WTC11 (cell line): ENCODE measurements at regions not wholly inside any gene's neighbourhood (a gene's known extent, or its start where the extent isn't known, plus 50 kb on each side); places are given as distances from the start of the nearest gene placed in this dataset.

Experiments
- CREM ChIP-seq: sonication (generic); formaldehyde crosslinking; IDR thresholded peaks from 2 replicates; pipeline ENCODE4 v1.8.1; 2022; ENCODE audit warnings: mild to moderate bottlenecking, missing genetic modification reagents, moderate library complexity
- CTCF ChIP-seq: fragments of 200-600 bp; IDR thresholded peaks from 2 replicates; pipeline ENCODE4 v1.8.0; 2022; ENCODE audit warnings: antibody characterized with exemption
- TP53 ChIP-seq: sonication (generic); formaldehyde crosslinking; IDR thresholded peaks from 2 replicates; pipeline ENCODE4 v1.8.1; 2023; ENCODE audit warnings: mild to moderate bottlenecking, missing genetic modification reagents
- ZNF232 ChIP-seq: sonication (generic); formaldehyde crosslinking; IDR thresholded peaks from 2 replicates; pipeline ENCODE4 v1.8.0; 2022; ENCODE audit warnings: mild to moderate bottlenecking, missing genetic modification reagents
- TF ChIP-seq, protein P1 (sequence below): sonication (generic); formaldehyde crosslinking; IDR thresholded peaks from 2 replicates; pipeline ENCODE4 v1.8.0; 2022; ENCODE audit warnings: mild to moderate bottlenecking, missing genetic modification reagents
- TF ChIP-seq, protein P2 (sequence below): sonication (generic); formaldehyde crosslinking; conservative IDR thresholded peaks from 2 replicates; pipeline ENCODE4 v1.8.1; 2022; ENCODE audit warnings: mild to moderate bottlenecking, missing genetic modification reagents

DNA sequence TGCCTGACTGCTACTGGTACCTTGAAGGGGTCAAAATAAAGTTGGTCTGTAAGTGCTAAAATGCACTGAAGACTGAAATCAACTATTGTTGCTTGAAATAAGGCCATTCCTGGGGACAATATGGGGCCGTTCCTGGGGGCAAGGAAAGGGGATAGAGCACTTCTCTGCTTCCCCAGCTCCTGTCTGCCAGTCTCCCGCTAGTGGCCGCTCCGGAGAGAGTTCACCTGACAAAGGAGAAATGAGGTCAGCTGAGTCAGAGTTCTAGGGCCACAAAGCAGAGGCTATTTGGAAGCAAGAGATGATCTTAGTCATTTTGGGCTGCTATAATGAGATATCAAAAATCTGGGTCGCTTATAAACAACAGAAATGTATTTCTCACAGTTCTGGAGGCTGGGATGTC is 345.9 kb downstream of the TSN start:
- TF ChIP-seq ZNF232 (CRISPR knock-in tag) (no peak), CTCF (no peak), CREM (CRISPR knock-in tag) (no peak), TP53 (CRISPR knock-in tag) (no peak)
- TF ChIP-seq, protein P1, sequence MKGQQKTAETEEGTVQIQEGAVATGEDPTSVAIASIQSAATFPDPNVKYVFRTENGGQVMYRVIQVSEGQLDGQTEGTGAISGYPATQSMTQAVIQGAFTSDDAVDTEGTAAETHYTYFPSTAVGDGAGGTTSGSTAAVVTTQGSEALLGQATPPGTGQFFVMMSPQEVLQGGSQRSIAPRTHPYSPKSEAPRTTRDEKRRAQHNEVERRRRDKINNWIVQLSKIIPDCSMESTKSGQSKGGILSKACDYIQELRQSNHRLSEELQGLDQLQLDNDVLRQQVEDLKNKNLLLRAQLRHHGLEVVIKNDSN (CRISPR knock-in tag) = no peak
- TF ChIP-seq, protein P2, sequence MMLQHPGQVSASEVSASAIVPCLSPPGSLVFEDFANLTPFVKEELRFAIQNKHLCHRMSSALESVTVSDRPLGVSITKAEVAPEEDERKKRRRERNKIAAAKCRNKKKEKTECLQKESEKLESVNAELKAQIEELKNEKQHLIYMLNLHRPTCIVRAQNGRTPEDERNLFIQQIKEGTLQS (CRISPR knock-in tag) = no peak
